Gastrocnemius medialis (tissue), 4 donors: ENCODE measurements at regions not wholly inside any gene's neighbourhood (a gene's known extent, or its start where the extent isn't known, plus 50 kb on each side); places are given as distances from the start of the nearest gene placed in this dataset.

Experiments used
- POLR2A ChIP-seq, 2 donors: fragments of 450-650 bp; IDR thresholded peaks; one replicate each; pipeline ENCODE4 v1.6.1; 2017; ENCODE audit warnings: antibody characterized with exemption in 2 of 2, mild to moderate bottlenecking in 2 of 2, moderate library complexity in 2 of 2
- TF ChIP-seq, protein P1 (sequence below), 5 experiments: fragments of 450-650 bp in 3 of 5; fragments of 200-600 bp in 2 of 5; sonication (generic) in 2 of 5; IDR thresholded peaks in 4 of 5; conservative IDR thresholded peaks in 1 of 5; 1 replicate in 4 of 5; 2 replicates in 1 of 5; pipeline ENCODE4 v1.5.1; 2016 to 2019; ENCODE audit warnings: antibody characterized with exemption in 5 of 5, mild to moderate bottlenecking in 3 of 5, moderate library complexity in 3 of 5

- TF ChIP-seq, protein P1, sequence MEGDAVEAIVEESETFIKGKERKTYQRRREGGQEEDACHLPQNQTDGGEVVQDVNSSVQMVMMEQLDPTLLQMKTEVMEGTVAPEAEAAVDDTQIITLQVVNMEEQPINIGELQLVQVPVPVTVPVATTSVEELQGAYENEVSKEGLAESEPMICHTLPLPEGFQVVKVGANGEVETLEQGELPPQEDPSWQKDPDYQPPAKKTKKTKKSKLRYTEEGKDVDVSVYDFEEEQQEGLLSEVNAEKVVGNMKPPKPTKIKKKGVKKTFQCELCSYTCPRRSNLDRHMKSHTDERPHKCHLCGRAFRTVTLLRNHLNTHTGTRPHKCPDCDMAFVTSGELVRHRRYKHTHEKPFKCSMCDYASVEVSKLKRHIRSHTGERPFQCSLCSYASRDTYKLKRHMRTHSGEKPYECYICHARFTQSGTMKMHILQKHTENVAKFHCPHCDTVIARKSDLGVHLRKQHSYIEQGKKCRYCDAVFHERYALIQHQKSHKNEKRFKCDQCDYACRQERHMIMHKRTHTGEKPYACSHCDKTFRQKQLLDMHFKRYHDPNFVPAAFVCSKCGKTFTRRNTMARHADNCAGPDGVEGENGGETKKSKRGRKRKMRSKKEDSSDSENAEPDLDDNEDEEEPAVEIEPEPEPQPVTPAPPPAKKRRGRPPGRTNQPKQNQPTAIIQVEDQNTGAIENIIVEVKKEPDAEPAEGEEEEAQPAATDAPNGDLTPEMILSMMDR (IDR thresholded peaks at IDR 0.05 in 4 of 5, conservative IDR thresholded peaks at IDR 0.05 in 1 of 5), result no peak
- no peak for TF ChIP-seq POLR2A (IDR thresholded peaks at IDR 0.05)
Measured at GRCh38 chr3:170718848-170719247, 133.0 kb upstream of the SLC7A14 start.
